Left lung (tissue), 4 donors: ENCODE measurements at regions not wholly inside any gene's neighbourhood (a gene's known extent, or its start where the extent isn't known, plus 50 kb on each side); places are given as distances from the start of the nearest gene placed in this dataset.
A peak's percentile ranks its signal among the peaks of the same experiment; 100 is the strongest.

ENCODE experiments used
- ATAC-seq: fragments of 200-7000 bp; cut with Tn5 transposase; one replicate; pipeline ENCODE4 v1.9.1; 2020; ENCODE audit warnings: moderate library complexity
- DNase-seq, 4 donors: peaks; one replicate each; pipeline ENCODE4 v3.0.0-alpha.2; 2013 to 2020
- H3K27ac ChIP-seq, 2 donors: fragments of 200-600 bp; sonication (generic) in 1 of 2; one replicate each; pipeline versions ENCODE4 v1.5.0 to v1.8.0; 2020 to 2021
- H3K27me3 ChIP-seq, 2 donors: fragments of 200-600 bp; sonication (generic) in 1 of 2; one replicate each; pipeline versions ENCODE4 v1.5.0 to v1.8.0; 2020 to 2021
- H3K36me3 ChIP-seq, 2 donors: fragments of 200-600 bp; sonication (generic) in 1 of 2; one replicate each; pipeline versions ENCODE4 v1.5.0 to v1.8.0; 2020 to 2021
- H3K4me1 ChIP-seq, 2 donors: fragments of 200-600 bp; one replicate each; pipeline ENCODE4 v1.8.0; 2021
- H3K4me3 ChIP-seq, 2 donors: fragments of 200-600 bp; sonication (generic) in 1 of 2; one replicate each; pipeline versions ENCODE4 v1.5.0 to v1.8.0; 2020 to 2021; ENCODE audit warnings: mild to moderate bottlenecking in 1 of 2
- H3K9me3 ChIP-seq, 2 donors: fragments of 200-600 bp; sonication (generic) in 1 of 2; one replicate each; pipeline versions ENCODE4 v1.5.0 to v1.8.0; 2020 to 2021
- intact Hi-C, 2 donors: fragments of 100-400 bp; cut with DNase I; formaldehyde crosslinking; loops; one replicate each; pipeline versions ENCODE4 v1.11.2 to v1.14.2; 2022
- TF ChIP-seq, protein P1 (sequence below), 2 donors: fragments of 200-600 bp; sonication (generic) in 1 of 2; IDR thresholded peaks; one replicate each; pipeline versions ENCODE4 v1.5.0 to v1.8.0; 2021; ENCODE audit warnings: antibody characterized with exemption in 2 of 2
- donor health status: DM: no; HTN: yes; CAD: no.
- donor health status: DM: no; HTN: no; CAD: no.

DNA sequence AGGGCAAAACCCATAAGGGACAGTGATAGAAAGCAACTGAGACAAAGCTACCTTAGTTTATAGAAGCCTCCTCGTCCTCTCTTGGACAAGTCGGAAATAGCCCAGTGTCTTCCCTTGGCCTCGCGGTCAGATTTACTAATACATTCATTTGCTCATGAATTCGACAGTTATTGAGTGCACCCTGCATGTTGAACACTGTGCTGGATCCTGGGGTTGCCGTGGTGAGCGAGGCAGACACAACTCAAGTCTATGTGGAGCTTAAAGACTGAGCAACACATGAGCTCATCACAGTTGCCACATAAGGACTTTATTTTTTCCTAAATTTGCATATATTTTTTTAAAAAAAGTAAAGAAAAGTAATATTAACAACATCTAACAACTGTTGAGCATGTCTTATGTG, 411.1 kb upstream of the ITGA1 start:
- Histone ChIP-seq H3K4me1 (no peaks in the 10 kb centered on the region), H3K9me3 (no peaks in the 10 kb centered on the region), H3K4me3 (no peak overlapping the region), H3K27me3 (no peaks in the 10 kb centered on the region), H3K36me3 (no peaks in the 10 kb centered on the region), H3K27ac (no peak overlapping the region)
- ATAC-seq (no peak), DNase-seq (peak in 1 of 4 donors; percentile 13)
- TF ChIP-seq, protein P1, sequence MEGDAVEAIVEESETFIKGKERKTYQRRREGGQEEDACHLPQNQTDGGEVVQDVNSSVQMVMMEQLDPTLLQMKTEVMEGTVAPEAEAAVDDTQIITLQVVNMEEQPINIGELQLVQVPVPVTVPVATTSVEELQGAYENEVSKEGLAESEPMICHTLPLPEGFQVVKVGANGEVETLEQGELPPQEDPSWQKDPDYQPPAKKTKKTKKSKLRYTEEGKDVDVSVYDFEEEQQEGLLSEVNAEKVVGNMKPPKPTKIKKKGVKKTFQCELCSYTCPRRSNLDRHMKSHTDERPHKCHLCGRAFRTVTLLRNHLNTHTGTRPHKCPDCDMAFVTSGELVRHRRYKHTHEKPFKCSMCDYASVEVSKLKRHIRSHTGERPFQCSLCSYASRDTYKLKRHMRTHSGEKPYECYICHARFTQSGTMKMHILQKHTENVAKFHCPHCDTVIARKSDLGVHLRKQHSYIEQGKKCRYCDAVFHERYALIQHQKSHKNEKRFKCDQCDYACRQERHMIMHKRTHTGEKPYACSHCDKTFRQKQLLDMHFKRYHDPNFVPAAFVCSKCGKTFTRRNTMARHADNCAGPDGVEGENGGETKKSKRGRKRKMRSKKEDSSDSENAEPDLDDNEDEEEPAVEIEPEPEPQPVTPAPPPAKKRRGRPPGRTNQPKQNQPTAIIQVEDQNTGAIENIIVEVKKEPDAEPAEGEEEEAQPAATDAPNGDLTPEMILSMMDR (IDR thresholded peaks at IDR 0.05), result no peak
- intact Hi-C loops, result no loop called here

DNA sequence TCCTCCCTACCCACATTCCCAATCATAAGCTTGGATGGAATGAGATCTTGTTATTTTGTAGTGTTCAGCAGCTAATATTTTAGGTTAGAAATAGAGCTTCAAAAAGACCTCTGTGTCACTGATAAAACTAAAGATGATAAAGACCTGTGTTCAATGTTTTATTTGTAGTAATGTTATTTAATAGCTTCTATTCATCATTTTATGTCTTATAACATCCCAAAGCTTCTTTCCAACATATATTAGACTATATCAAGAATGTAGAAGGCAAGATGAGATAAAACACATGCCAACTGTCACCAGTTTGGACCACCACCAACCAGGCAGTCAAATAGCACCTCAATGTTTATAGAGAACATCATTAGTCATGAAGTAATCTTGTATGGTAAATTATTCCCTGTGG, 409.5 kb upstream of the ITGA1 start:
- ATAC-seq, result no peak
- TF ChIP-seq, protein P1 (IDR thresholded peaks at IDR 0.05), result no peak

GRCh38 chr5:52388349-52388748, 399.4 kb upstream of the ITGA1 start:
- Histone ChIP-seq H3K4me3 (no peak overlapping the region), H3K9me3 (no peaks in the 10 kb centered on the region), H3K27me3 (peaks cover 0 to 3% of the 10 kb centered on the region in 2 donors), H3K27ac (no peak overlapping the region), H3K4me1 (no peaks in the 10 kb centered on the region), H3K36me3 (no peaks in the 10 kb centered on the region)
- intact Hi-C loops, result no loop called here
- TF ChIP-seq, protein P1 (IDR thresholded peaks at IDR 0.05), result no peak
- ATAC-seq (no peak), DNase-seq (no peak)

More for the DNA sequence above, 409.5 kb upstream of the ITGA1 start:
- DNase-seq, result no peak
- Histone ChIP-seq H3K27ac (no peak overlapping the region), H3K27me3 (no peaks in the 10 kb centered on the region), H3K9me3 (no peaks in the 10 kb centered on the region), H3K4me1 (no peaks in the 10 kb centered on the region), H3K4me3 (no peak overlapping the region), H3K36me3 (no peaks in the 10 kb centered on the region)
- intact Hi-C loops, result no loop called here

GRCh38 chr5:52392321-52392720, 395.4 kb upstream of the ITGA1 start:
- H3K4me3 ChIP-seq, result no peak overlapping the region
- intact Hi-C loops, result no loop called here
- H3K27me3 ChIP-seq, result no peaks in the 10 kb centered on the region
- no peaks in the 10 kb centered on the region for H3K4me1 ChIP-seq
- H3K9me3 ChIP-seq, result peaks cover 0 to 2% of the 10 kb centered on the region in 2 donors
- no peak overlapping the region for H3K27ac ChIP-seq
- no peak for ATAC-seq
- DNase-seq, result no peak
- TF ChIP-seq, protein P1 (IDR thresholded peaks at IDR 0.05), result no peak
- no peaks in the 10 kb centered on the region for H3K36me3 ChIP-seq

GRCh38 chr5:52409835-52410234, 377.9 kb upstream of the ITGA1 start:
- Histone ChIP-seq H3K9me3 (no peaks in the 10 kb centered on the region), H3K4me3 (no peak overlapping the region), H3K36me3 (no peaks in the 10 kb centered on the region), H3K27me3 (no peaks in the 10 kb centered on the region), H3K27ac (no peak overlapping the region), H3K4me1 (no peaks in the 10 kb centered on the region)
- TF ChIP-seq, protein P1 (IDR thresholded peaks at IDR 0.05), result no peak
- ATAC-seq, result no peak
- no peak for DNase-seq
- intact Hi-C loops, result no loop called here
